ENCODE measurements at regions not wholly inside any gene's neighbourhood (a gene's known extent, or its start where the extent isn't known, plus 50 kb on each side); places are given as distances from the start of the nearest gene placed in this dataset.

DNA sequence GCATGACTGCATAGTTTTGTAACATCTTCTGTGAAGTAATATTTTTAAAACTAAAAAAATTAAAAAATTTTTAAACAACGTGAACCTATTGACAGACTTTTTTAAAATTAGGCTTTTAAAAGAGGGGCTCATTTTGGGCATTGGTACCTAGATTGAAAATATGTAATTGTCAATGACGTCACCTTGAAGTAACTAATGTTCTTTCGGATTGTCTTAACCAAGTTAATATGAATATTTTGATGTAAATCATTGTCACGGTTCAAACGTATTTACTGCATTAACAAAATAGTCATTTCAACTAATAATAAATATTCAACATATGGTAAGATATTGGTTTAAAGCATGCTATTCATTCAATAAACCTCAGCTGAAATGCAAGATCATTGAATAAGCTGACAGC, 719.8 kb downstream of the ANKRD7 start:
- TF ChIP-seq, protein P1, sequence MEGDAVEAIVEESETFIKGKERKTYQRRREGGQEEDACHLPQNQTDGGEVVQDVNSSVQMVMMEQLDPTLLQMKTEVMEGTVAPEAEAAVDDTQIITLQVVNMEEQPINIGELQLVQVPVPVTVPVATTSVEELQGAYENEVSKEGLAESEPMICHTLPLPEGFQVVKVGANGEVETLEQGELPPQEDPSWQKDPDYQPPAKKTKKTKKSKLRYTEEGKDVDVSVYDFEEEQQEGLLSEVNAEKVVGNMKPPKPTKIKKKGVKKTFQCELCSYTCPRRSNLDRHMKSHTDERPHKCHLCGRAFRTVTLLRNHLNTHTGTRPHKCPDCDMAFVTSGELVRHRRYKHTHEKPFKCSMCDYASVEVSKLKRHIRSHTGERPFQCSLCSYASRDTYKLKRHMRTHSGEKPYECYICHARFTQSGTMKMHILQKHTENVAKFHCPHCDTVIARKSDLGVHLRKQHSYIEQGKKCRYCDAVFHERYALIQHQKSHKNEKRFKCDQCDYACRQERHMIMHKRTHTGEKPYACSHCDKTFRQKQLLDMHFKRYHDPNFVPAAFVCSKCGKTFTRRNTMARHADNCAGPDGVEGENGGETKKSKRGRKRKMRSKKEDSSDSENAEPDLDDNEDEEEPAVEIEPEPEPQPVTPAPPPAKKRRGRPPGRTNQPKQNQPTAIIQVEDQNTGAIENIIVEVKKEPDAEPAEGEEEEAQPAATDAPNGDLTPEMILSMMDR (conservative IDR thresholded peaks at IDR 0.05; ENCODE audit: low read depth, low read length) = no peak
- TF ChIP-seq BHLHE40 (IDR thresholded peaks at IDR 0.05; ENCODE audit: low read depth, low read length) (no peak), MAZ (IDR thresholded peaks at IDR 0.05; ENCODE audit: borderline replicate concordance, low read depth, low read length) (no peak), MXI1 (IDR thresholded peaks at IDR 0.05; ENCODE audit: borderline replicate concordance, low read depth, low read length) (no peak), POLR2A (IDR thresholded peaks at IDR 0.05; ENCODE audit: low read depth, low read length) (no peak), RAD21 (IDR thresholded peaks at IDR 0.05; ENCODE audit: low read length) (no peak), RFX5 (IDR thresholded peaks at IDR 0.05; ENCODE audit: low read depth, low read length) (no peak)

Measured in IMR-90 (cell line).